ENCODE measurements at regions not wholly inside any gene's neighbourhood (a gene's known extent, or its start where the extent isn't known, plus 50 kb on each side); places are given as distances from the start of the nearest gene placed in this dataset.

- H3F3A ChIP-seq (ENCODE audit: control insufficient read depth, insufficient read depth): no peaks in the 10 kb centered on the region
- H3K79me2 ChIP-seq (ENCODE audit: control insufficient read depth, low read length): no peaks in the 10 kb centered on the region
- H3K9me2 ChIP-seq (replicated peaks; ENCODE audit: control insufficient read depth, low read length): no peaks in the 10 kb centered on the region
- H3K4me2 ChIP-seq (ENCODE audit: low read length): peak overlapping the region; percentile 46
- TF ChIP-seq EZH2phosphoT487 (IDR thresholded peaks at IDR 0.05; ENCODE audit: borderline replicate concordance, low read length) (no peak), CTCF (IDR thresholded peaks at IDR 0.05; ENCODE audit: low read depth, low read length, poor library complexity, severe bottlenecking) (no peak)
- no peaks in the 10 kb centered on the region for H3K36me3 ChIP-seq (ENCODE audit: control insufficient read depth, low read length)
- H3K4me3 ChIP-seq (ENCODE audit: low read length): peak overlapping the region; percentile 17; the same call in 1 of the 2 replicates
- no peaks in the 10 kb centered on the region for H3K27me3 ChIP-seq (ENCODE audit: control insufficient read depth, low read length)
- H3K27ac ChIP-seq (ENCODE audit: low read depth, low read length): peak overlapping the region; percentile 59
- no peaks in the 10 kb centered on the region for H3K9me3 ChIP-seq (ENCODE audit: control insufficient read depth, insufficient read depth, low read length)
- H3K4me1 ChIP-seq (ENCODE audit: control insufficient read depth, low read length): peaks cover 40% of the 10 kb centered on the region
- H4K20me1 ChIP-seq (ENCODE audit: control insufficient read depth, insufficient read depth, low read depth, low read length): no peaks in the 10 kb centered on the region
Measured at GRCh38 chr14:41986083-41986645, 379.5 kb downstream of the LRFN5 start.

DNA sequence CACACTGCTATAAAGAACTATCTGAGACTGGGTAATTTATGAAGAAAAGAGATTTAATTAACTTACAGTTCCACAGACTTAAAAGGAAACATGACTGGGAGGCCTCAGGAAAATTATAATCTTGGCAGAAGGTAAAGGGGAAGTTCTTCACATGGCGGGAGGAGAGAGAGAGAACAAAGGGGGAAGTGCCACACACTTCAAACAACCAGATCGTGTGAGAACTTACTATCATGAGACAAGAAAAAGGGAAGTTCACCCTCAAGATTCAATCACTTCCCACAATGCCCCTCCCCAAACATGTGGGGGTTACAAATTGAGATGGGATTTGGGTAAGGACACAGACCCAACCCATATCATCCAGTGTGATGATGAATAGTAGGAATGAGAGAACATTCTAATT lies 366.5 kb downstream of the LRFN5 start:
- no peaks in the 10 kb centered on the region for H3K27me3 ChIP-seq (ENCODE audit: control insufficient read depth, low read length)
- no peak for TF ChIP-seq EZH2phosphoT487 (IDR thresholded peaks at IDR 0.05; ENCODE audit: borderline replicate concordance, low read length)
- TF ChIP-seq CTCF (IDR thresholded peaks at IDR 0.05; ENCODE audit: low read depth, low read length, poor library complexity, severe bottlenecking): no peak
- no peaks in the 10 kb centered on the region for H3F3A ChIP-seq (ENCODE audit: control insufficient read depth, insufficient read depth)
- H3K9me2 ChIP-seq (replicated peaks; ENCODE audit: control insufficient read depth, low read length): no peaks in the 10 kb centered on the region
- H3K4me1 ChIP-seq (ENCODE audit: control insufficient read depth, low read length): no peaks in the 10 kb centered on the region
- no peak overlapping the region for H3K4me3 ChIP-seq (ENCODE audit: low read length)
- no peak overlapping the region for H3K27ac ChIP-seq (ENCODE audit: low read depth, low read length)
- no peaks in the 10 kb centered on the region for H3K79me2 ChIP-seq (ENCODE audit: control insufficient read depth, low read length)
- H3K4me2 ChIP-seq (ENCODE audit: low read length): no peak overlapping the region
- no peaks in the 10 kb centered on the region for H4K20me1 ChIP-seq (ENCODE audit: control insufficient read depth, insufficient read depth, low read depth, low read length)
- H3K9me3 ChIP-seq (ENCODE audit: control insufficient read depth, insufficient read depth, low read length): no peaks in the 10 kb centered on the region
- no peaks in the 10 kb centered on the region for H3K36me3 ChIP-seq (ENCODE audit: control insufficient read depth, low read length)

- Histone ChIP-seq H3K79me2 (ENCODE audit: control insufficient read depth, low read length) (no peaks in the 10 kb centered on the region), H3K27me3 (ENCODE audit: control insufficient read depth, low read length) (no peaks in the 10 kb centered on the region), H3K9me2 (replicated peaks; ENCODE audit: control insufficient read depth, low read length) (no peaks in the 10 kb centered on the region), H3K4me3 (ENCODE audit: low read length) (no peak overlapping the region), H4K20me1 (ENCODE audit: control insufficient read depth, insufficient read depth, low read depth, low read length) (no peaks in the 10 kb centered on the region), H3K9me3 (ENCODE audit: control insufficient read depth, insufficient read depth, low read length) (no peaks in the 10 kb centered on the region), H3K27ac (ENCODE audit: low read depth, low read length) (no peak overlapping the region), H3K4me2 (ENCODE audit: low read length) (no peak overlapping the region), H3K4me1 (ENCODE audit: control insufficient read depth, low read length) (no peaks in the 10 kb centered on the region), H3K36me3 (ENCODE audit: control insufficient read depth, low read length) (no peaks in the 10 kb centered on the region), H3F3A (ENCODE audit: control insufficient read depth, insufficient read depth) (no peaks in the 10 kb centered on the region)
- no peak for TF ChIP-seq EZH2phosphoT487 (IDR thresholded peaks at IDR 0.05; ENCODE audit: borderline replicate concordance, low read length)
- TF ChIP-seq CTCF (IDR thresholded peaks at IDR 0.05; ENCODE audit: low read depth, low read length, poor library complexity, severe bottlenecking): no peak
Measured at GRCh38 chr14:41972531-41972930, 365.9 kb downstream of the LRFN5 start.
